ENCODE measurements at regions not wholly inside any gene's neighbourhood (a gene's known extent, or its start where the extent isn't known, plus 50 kb on each side); places are given as distances from the start of the nearest gene placed in this dataset.

DNA sequence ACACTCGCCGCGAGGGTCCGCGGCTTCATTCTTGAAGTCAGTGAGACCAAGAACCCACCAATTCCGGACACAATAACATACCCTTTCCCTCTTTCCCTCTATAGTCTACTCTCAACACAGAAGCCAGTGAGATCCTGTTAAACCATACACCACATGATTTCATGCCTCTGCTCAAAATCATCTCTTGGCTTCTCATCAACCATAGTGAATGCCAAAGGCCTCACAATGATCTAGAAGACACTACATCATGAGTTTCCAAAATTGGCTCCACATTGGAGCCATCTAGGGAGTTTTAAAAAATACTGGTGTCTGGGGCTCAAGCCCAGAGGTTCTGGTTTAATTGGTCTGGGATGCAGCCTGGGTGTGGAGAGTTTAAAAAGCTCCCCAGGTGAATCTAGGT is 124.5 kb downstream of the EFNB1 start:
- DNase-seq (ENCODE audit: low spot score), result no peak

DNA sequence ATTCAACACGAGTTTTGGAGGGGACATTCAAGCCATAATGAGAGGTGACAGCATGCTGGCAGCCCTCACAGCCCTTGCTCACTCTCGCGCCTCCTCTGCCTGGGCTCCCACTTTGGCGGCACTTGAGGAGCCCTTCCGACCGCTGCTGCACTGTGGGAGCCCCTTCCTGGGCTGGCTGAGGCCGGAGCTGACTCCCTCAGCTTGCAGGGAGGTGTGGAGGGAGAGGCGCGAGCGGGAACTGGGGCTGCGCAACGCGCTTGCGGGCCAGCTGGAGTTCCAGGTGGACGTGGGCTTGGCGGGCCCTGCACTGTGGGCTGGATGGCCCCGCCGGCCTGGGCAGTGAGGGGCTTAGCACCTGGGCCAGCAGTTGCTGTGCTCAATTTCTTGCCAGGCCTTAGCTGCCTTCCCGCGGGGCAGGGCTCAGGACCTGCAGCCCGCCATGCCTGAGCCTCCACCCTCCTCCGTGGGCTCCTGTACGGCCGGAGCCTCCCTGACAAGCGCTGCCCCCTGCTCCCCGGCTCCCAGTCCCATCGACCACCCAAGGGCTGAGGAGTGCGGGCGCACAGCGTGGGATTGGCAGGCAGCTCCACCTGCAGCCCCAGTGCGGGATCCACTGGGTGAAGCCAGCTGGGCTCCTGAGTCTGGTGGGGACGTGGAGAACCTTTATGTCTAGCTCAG is 123.3 kb downstream of the EFNB1 start:
- peak; percentile 72 for DNase-seq (ENCODE audit: low spot score)

DNA sequence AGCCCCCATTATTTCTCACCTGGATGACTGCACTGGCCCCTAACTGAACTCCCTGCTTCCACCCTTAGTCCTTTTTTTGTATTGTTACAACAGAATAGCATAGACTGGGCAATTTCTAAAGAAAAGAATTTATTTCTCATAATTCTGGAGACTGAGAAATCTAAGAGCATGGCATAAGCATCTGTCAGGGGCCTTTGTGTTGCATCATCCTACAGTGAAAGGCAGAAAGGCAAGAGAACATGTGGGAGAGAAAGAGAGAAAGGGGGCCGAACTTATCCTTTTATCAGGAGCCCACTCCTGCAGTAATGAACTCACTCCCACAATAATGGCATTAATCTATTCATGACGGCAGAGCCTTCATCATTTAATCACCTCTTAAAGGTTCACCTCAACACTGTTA is 122.1 kb downstream of the EFNB1 start:
- DNase-seq (ENCODE audit: low spot score), result no peak

DNA sequence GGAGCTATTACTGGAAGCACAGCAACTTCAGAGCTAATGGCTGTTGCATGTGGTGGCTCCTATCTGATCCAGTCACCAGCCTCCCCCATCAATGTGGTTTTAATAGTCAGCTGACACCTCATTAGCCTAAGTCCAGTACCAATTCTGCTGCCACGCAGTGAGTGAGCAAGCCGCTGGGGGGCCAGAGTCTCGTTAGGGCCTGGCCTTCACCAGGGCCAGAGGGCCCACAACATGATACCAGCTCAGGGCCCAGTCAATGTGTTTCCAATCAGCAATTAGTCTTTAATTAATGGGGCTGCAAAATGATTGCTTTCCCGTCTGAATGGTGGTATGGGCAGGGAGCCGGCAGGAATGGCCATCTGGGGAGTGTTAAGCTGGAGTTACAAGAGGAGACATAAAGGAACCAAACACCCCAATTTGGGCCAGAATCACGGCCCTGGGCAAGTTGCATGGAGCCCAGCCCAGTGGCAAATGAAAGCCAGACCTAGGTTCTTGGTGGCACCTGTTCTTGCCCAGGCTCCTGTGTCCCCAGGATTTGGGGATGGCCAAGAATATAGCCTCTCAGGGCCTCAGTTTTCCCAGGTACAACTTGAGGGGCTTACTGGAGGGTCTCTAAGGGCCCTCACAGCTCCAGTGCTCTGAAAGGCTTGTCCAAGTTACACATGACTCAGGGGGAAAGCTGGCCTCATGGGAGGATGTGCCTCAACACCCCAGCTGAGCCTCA is 119.2 kb downstream of the EFNB1 start:
- peak; percentile 64 for DNase-seq (ENCODE audit: low spot score)

GRCh38 chrX:68945603-68946228 is 116.9 kb downstream of the EFNB1 start:
- peak; percentile 87 for DNase-seq (ENCODE audit: low spot score)

- DNase-seq (ENCODE audit: low spot score), result peak; percentile 24
Measured at GRCh38 chrX:68945081-68945602, 116.3 kb downstream of the EFNB1 start.

DNA sequence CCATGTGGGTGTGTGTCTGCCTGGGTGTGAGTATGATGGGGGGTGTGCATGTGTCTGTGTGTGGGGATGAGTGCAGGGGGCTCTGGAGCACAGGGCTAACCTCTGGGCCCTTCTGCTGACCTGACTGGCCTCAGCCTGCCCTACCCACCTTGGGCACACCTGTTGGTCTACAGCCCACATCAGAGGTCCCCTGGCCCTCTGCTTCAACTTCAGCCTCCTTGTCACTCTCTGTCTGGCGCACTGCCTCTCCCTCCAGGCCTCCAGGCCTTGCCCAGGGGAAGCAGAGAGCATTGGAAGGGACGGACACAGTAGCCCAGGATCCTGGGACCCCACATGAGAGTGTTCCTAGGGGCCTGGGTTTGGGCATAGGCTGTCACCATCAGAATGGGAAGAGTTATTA is 115.4 kb downstream of the EFNB1 start:
- peak; percentile 53 for DNase-seq (ENCODE audit: low spot score)

GRCh38 chrX:68942840-68943239 is 114.0 kb downstream of the EFNB1 start:
- no peak for DNase-seq (ENCODE audit: low spot score)

- DNase-seq (ENCODE audit: low spot score), result peak; percentile 28
Measured at GRCh38 chrX:68942104-68942503, 113.3 kb downstream of the EFNB1 start.

- DNase-seq (ENCODE audit: low spot score), result no peak
Measured at GRCh38 chrX:68941385-68941952, 112.6 kb downstream of the EFNB1 start.

GRCh38 chrX:68940601-68941000 is 111.8 kb downstream of the EFNB1 start:
- peak; percentile 47 for DNase-seq (ENCODE audit: low spot score)

DNA sequence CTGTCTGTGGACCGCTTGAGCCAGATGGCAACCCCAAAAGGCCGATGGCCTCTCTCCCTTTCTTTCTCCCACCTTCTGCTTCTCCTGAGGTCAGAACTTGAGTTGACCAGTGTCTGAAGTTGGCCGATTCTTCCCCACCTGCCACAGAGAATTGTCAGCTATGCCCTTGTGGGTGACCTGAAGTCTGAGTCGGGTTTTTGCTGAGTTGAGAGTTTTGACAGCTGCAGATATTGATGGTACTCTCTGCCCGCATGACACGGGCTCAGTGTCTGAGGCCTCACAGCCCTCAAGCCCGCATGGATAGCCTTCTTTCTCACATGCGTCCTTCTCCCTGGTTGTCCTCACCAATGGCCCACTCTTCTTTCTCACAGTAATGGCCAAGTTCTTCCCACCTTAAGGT is 111.0 kb downstream of the EFNB1 start:
- DNase-seq (ENCODE audit: low spot score), result no peak

GRCh38 chrX:68938244-68939004 is 109.6 kb downstream of the EFNB1 start:
- DNase-seq (ENCODE audit: low spot score), result no peak

- no peak for DNase-seq (ENCODE audit: low spot score)
Measured at GRCh38 chrX:68937581-68937980, 108.8 kb downstream of the EFNB1 start.

DNA sequence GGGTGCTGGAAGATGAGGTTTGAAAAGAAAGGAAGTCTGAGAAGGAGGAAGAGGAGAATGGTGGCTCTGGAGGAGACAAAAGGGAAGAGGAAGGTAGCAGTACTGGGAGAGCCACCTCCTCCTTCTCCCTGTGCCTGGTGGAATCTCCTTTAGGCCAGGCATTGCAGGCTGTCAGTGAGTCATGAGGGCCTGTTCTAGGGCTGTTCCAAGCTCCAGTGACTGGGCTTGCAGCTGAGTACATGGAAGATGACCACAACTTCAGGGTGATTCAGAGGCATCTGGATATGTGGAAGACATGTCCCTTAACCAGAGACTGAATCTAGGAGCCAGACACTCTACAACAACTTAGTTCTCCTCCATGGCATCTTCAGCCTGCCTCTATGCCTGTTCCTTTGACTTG is 107.8 kb downstream of the EFNB1 start:
- peak; percentile 60 for DNase-seq (ENCODE audit: low spot score)

GRCh38 chrX:68936126-68936525 is 107.3 kb downstream of the EFNB1 start:
- DNase-seq (ENCODE audit: low spot score), result peak; percentile 69

- DNase-seq (ENCODE audit: low spot score), result no peak
Measured at GRCh38 chrX:68935362-68935761, 106.5 kb downstream of the EFNB1 start.

GRCh38 chrX:68934922-68935321 is 106.1 kb downstream of the EFNB1 start:
- peak; percentile 57 for DNase-seq (ENCODE audit: low spot score)

DNA sequence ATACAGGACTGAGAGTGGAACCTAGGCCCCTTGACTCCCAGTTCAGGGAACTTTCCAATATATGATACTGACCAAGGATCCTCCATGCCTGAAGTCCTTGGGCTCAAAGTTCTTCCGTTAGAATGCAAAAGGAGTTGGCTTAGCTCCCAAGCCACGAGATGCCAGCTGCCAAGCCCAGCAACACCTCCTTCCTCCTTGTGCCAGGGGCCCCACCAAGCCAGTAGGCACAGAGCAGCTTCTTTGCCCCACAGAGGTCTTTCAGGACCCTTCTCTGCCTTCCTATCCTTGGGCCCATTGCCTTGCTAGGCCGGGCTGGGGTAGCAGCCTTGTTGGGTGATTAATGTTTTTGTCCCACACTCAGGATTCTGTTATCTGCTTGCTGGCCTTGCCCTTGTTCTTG is 105.6 kb downstream of the EFNB1 start:
- peak; percentile 80 for DNase-seq (ENCODE audit: low spot score)

- DNase-seq (ENCODE audit: low spot score), result no peak
Measured at GRCh38 chrX:68932611-68933010, 103.8 kb downstream of the EFNB1 start.

- DNase-seq (ENCODE audit: low spot score), result no peak
Measured at GRCh38 chrX:68931345-68931744, 102.5 kb downstream of the EFNB1 start.

All from mesenteric fat pad (tissue), 1 donor.